ENCODE measurements at regions not wholly inside any gene's neighbourhood (a gene's known extent, or its start where the extent isn't known, plus 50 kb on each side); places are given as distances from the start of the nearest gene placed in this dataset.

DNA sequence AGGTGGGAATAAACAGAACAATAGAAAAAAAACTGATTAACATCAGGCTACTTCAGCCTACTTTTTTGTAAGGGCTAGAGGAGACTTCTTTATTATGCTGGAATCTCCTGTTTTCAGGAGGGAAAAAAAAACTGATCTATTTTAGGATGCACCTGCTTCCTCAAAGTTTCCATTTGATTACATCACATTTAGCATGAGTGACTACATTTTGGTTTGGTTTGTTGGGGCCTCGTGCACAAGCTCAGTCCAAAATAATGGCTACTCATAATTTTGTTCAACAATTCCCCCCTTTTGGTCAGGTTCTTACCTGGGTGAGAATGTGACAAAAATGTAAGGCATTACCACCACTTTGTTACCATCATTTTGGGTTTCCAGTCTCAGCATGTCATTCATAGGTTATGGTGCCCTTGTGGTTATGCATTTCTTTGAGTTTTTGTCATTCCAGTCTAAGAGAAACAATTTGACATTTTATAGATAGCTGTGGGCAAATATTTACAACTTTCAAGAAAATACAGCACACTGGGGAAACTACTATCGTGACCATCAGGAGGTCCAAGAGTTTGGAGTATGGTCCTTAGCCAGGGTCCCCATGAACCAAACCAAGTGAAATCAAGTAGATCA, 93.6 kb upstream of the ATP11B start:
- no peak overlapping the region for H3K27ac Mint-ChIP-seq
- CTCF ChIA-PET, result interaction anchor here (1.1 to 2.1 kb wide), 2 partner anchors 11 to 14 kb away, joined by 3 to 9 read pairs; no protein-coding TSS in a partner anchor
- ATAC-seq (ENCODE audit: low read depth), result no peak

More for the DNA sequence above, 93.6 kb upstream of the ATP11B start:
- no CpG with 5 or more reads among the region's 2 CpGs for WGBS (ENCODE audit: insufficient coverage)
- Histone ChIP-seq H3K27me3 (replicated peaks in 1 of 4; ENCODE audit: control extremely low read depth in 1 of 4, control insufficient read depth in 3 of 4, insufficient read depth in 4 of 4, low read length in 3 of 4) (peaks cover 0 to 4% (median 0%) of the 10 kb centered on the region in 4 experiments), H3K36me3 (replicated peaks in 1 of 2; ENCODE audit: control extremely low read depth in 1 of 2, control insufficient read depth in 1 of 2, extremely low read depth in 1 of 2, insufficient read depth in 2 of 2, low read length in 1 of 2) (no peaks in the 10 kb centered on the region), H3K4me3 (ENCODE audit: control extremely low read depth in 1 of 5, extremely low read depth in 1 of 5, insufficient read depth in 1 of 5, low read depth in 2 of 5, low read length in 4 of 5) (no peak overlapping the region), H3K9me3 (ENCODE audit: control extremely low read depth in 1 of 3, control insufficient read depth in 2 of 3, insufficient read depth in 1 of 3, low read length in 2 of 3) (peaks cover 0 to 1% (median 0%) of the 10 kb centered on the region in 3 donors), H3K9ac (ENCODE audit: low read length) (no peak overlapping the region), H3K79me2 (ENCODE audit: control insufficient read depth, insufficient read depth, low read length) (no peaks in the 10 kb centered on the region), H3K4me1 (ENCODE audit: control insufficient read depth in 2 of 2, insufficient read depth in 2 of 2, low read length in 2 of 2) (no peaks in the 10 kb centered on the region), H3K4me2 (replicated peaks; ENCODE audit: low read depth, low read length, poor library complexity, severe bottlenecking) (no peak overlapping the region), H2AFZ (ENCODE audit: insufficient read depth, low read depth, low read length, poor library complexity, severe bottlenecking) (no peak overlapping the region), H3K27ac (ENCODE audit: low read length in 2 of 2) (no peak overlapping the region), H4K20me1 (ENCODE audit: control insufficient read depth, insufficient read depth, low read length, poor library complexity, severe bottlenecking) (no peaks in the 10 kb centered on the region)
- Mint-ChIP-seq H3K4me1 (no peaks in the 10 kb centered on the region), H3K9me3 (ENCODE audit: insufficient read depth) (peaks cover 2% of the 10 kb centered on the region), H3K27me3 (peaks cover 29% of the 10 kb centered on the region), H3K4me3 (no peak overlapping the region)
- intact Hi-C loops (cut with micrococcal nuclease), result no loop called here
- POLR2A ChIA-PET, result no interaction called here
- DNase-seq, result no peak
- no peak for TF ChIP-seq CTCF (IDR thresholded peaks at IDR 0.05)
- TF ChIP-seq EZH2 (IDR thresholded peaks at IDR 0.05; ENCODE audit: borderline replicate concordance, insufficient read depth, low read depth, low read length, poor library complexity, severe bottlenecking), result no peak
